Psoas muscle (tissue), 7 donors: ENCODE measurements at regions not wholly inside any gene's neighbourhood (a gene's known extent, or its start where the extent isn't known, plus 50 kb on each side); places are given as distances from the start of the nearest gene placed in this dataset.

Source experiments
- ATAC-seq, 4 donors: fragments of 200-7000 bp; cut with Tn5 transposase; one replicate each; pipeline ENCODE4 v1.9.1; 2020; ENCODE audit warnings: moderate library complexity in 3 of 4, mild to moderate bottlenecking in 2 of 4
- DNase-seq, 2 donors: peaks; one replicate each; pipeline ENCODE4 v3.0.0-alpha.2; 2020
- H3K27ac ChIP-seq: fragments of 200-600 bp; one replicate; pipeline ENCODE4 v1.8.0; 2022
- H3K27me3 ChIP-seq, 3 donors: fragments of 200-600 bp in 1 of 3; one replicate each; pipeline versions ENCODE4 v1.6.1 to v1.8.0; 2013 to 2022; ENCODE audit warnings: low read length in 2 of 3, mild to moderate bottlenecking in 2 of 3, moderate library complexity in 1 of 3; ENCODE audit not compliant: insufficient read depth in 3 of 3
- H3K36me3 ChIP-seq, 2 donors: fragments of 200-600 bp in 1 of 2; one replicate each; pipeline versions ENCODE4 v1.6.1 to v1.8.0; 2013 to 2022; ENCODE audit warnings: low read depth in 1 of 2, mild to moderate bottlenecking in 1 of 2, moderate library complexity in 1 of 2; ENCODE audit not compliant: insufficient read depth in 1 of 2
- H3K4me1 ChIP-seq: fragments of 200-600 bp; one replicate; pipeline ENCODE4 v1.8.0; 2022
- H3K4me3 ChIP-seq: fragments of 200-600 bp; one replicate; pipeline ENCODE4 v1.8.0; 2022; ENCODE audit warnings: mild to moderate bottlenecking
- H3K9me3 ChIP-seq: fragments of 200-600 bp; one replicate; pipeline ENCODE4 v1.8.0; 2022
- CTCF ChIP-seq: fragments of 200-600 bp; IDR thresholded peaks from one replicate; pipeline ENCODE4 v1.8.0; 2022; ENCODE audit warnings: antibody characterized with exemption
- WGBS, 3 donors: extraction: QIAGEN DNeasy Blood & Tissue Kit; methylation state at CpG; one replicate each; pipeline versions ENCODE4 v1.1.6 to v1.1.7; 2013; 5-methylcytosine and 5-hydroxymethylcytosine counted together
- intact Hi-C, 2 donors: fragments of 100-400 bp; cut with DNase I; formaldehyde crosslinking; loops; one replicate each; pipeline versions ENCODE4 v1.11.0 to v1.14.2; 2022
- donor health status: healthy with polysubstance abuse.
- donor health status: DM: no; HTN: no; CAD: no; lungs with moderate emphysema.
- donor health status: Bipolar disorder and iron deficiency.
- donor health status: healthy.
- donor health status: DM: yes; HTN: yes; CAD: no.
- donor health status: DM: no; HTN: no; CAD: no.
- donor health status: DM: yes; HTN: yes; CAD: no.

GRCh38 chr16:9597967-9598730, 506.7 kb downstream of the HAPSTR1 start:
- ATAC-seq, result no peak
- Histone ChIP-seq H3K36me3 (no peaks in the 10 kb centered on the region), H3K27me3 (no peaks in the 10 kb centered on the region), H3K27ac (no peak overlapping the region), H3K9me3 (no peaks in the 10 kb centered on the region), H3K4me3 (no peak overlapping the region), H3K4me1 (no peaks in the 10 kb centered on the region)
- no peak for TF ChIP-seq CTCF
- WGBS, 3 donors, result 47 to 70% (median 52%) methylated on average over 9 of the region's 9 CpGs
- DNase-seq, result no peak
- intact Hi-C loops, result no loop called here

- ATAC-seq (no peak), DNase-seq (no peak)
- intact Hi-C loops, result no loop called here
- Histone ChIP-seq H3K27me3 (no peaks in the 10 kb centered on the region), H3K36me3 (no peaks in the 10 kb centered on the region), H3K4me1 (no peaks in the 10 kb centered on the region), H3K9me3 (no peaks in the 10 kb centered on the region), H3K27ac (no peak overlapping the region), H3K4me3 (no peak overlapping the region)
- no peak for TF ChIP-seq CTCF
- WGBS, 3 donors, result 48 to 75% (median 75%) methylated on average over 3 of the region's 3 CpGs
Observed at GRCh38 chr16:9598731-9599083, 507.3 kb downstream of the HAPSTR1 start.

- TF ChIP-seq CTCF, result no peak
Observed at GRCh38 chr16:9599415-9600120, 508.1 kb downstream of the HAPSTR1 start.

GRCh38 chr16:9602189-9602588, 510.7 kb downstream of the HAPSTR1 start:
- Histone ChIP-seq H3K27me3 (no peaks in the 10 kb centered on the region), H3K4me3 (no peak overlapping the region), H3K4me1 (no peaks in the 10 kb centered on the region), H3K27ac (no peak overlapping the region), H3K9me3 (no peaks in the 10 kb centered on the region), H3K36me3 (no peaks in the 10 kb centered on the region)
- 66 to 70% (median 69%) methylated on average over 4 of the region's 4 CpGs for WGBS, 3 donors
- DNase-seq (no peak), ATAC-seq (no peak)
- TF ChIP-seq CTCF, result no peak
- intact Hi-C loops, result no loop called here

More at GRCh38 chr16:9599415-9600120, 508.1 kb downstream of the HAPSTR1 start:
- 72 to 75% (median 73%) methylated on average over 8 of the region's 8 CpGs for WGBS, 3 donors
- H3K4me3 ChIP-seq, result no peak overlapping the region
- no peaks in the 10 kb centered on the region for H3K4me1 ChIP-seq
- no peak overlapping the region for H3K27ac ChIP-seq
- DNase-seq (no peak), ATAC-seq (no peak)
- H3K9me3 ChIP-seq, result no peaks in the 10 kb centered on the region
- intact Hi-C loops, result no loop called here
- no peaks in the 10 kb centered on the region for H3K36me3 ChIP-seq
- H3K27me3 ChIP-seq, result no peaks in the 10 kb centered on the region
